ENCODE measurements at regions not wholly inside any gene's neighbourhood (a gene's known extent, or its start where the extent isn't known, plus 50 kb on each side); places are given as distances from the start of the nearest gene placed in this dataset.

DNA sequence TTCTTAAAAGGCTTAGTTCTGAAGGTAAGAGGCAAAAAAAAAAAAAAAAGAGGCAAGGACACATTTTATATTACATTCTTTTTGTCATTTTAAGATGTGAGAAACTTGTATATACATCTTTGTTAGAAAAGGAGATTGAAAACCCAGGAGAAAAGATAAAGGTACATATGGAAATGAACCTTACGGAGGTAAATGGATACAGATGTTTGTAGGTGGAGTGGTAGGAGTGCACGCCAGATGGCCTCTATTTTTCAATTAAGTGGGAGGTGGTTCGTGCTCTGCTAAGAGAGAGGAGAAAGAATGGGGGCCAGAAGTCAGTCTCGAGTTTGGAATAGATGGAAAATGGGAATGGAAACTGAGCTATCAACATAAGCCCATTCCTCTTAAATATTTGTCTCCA is 622.5 kb upstream of the GHITM start:
- TF ChIP-seq POLR2A (IDR thresholded peaks at IDR 0.05; ENCODE audit: low read depth, low read length) (no peak), POLR2AphosphoS5 (IDR thresholded peaks at IDR 0.05; ENCODE audit: insufficient read depth, low read depth, low read length) (no peak), CTCF (IDR thresholded peaks at IDR 0.05; ENCODE audit: extremely low read depth in 1 of 2, insufficient read depth in 1 of 2, low read depth in 1 of 2, low read length in 2 of 2) (no peak), MAX (IDR thresholded peaks at IDR 0.05; ENCODE audit: insufficient read depth, insufficient read length) (no peak), EZH2 (IDR thresholded peaks at IDR 0.05; ENCODE audit: borderline replicate concordance, low read depth, low read length, severe bottlenecking) (no peak)

Data from endothelial cell of umbilical vein (primary cell).